Embryonic facial prominence (tissue), 1 donor: ENCODE measurements at regions not wholly inside any gene's neighbourhood (a gene's known extent, or its start where the extent isn't known, plus 50 kb on each side); places are given as distances from the start of the nearest gene placed in this dataset.

Source experiments
- DNase-seq: peaks from one replicate; pipeline ENCODE4 v3.0.0-alpha.2; 2016; ENCODE audit errors: extremely low spot score

GRCh38 chrX:39730662-39731329 lies 367.0 kb downstream of the BCOR start:
- peak; percentile 27 for DNase-seq

DNA sequence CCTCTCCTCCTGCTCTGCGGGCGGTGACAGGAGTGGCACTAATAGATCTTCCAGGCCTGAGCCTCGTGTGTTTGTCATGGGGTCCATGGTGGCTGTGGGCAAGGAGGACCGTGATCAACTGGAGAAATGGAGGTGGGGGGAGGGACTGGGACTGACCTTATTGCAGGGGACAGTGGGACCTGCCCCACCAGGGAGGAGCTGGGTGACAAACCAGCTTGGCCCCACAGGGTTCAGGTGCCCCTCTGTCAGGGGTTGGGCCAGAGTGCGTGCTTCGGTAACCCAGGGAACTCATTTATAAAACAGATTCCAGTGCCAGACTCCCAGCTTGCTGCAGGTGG lies 366.5 kb downstream of the BCOR start:
- no peak for DNase-seq

DNA sequence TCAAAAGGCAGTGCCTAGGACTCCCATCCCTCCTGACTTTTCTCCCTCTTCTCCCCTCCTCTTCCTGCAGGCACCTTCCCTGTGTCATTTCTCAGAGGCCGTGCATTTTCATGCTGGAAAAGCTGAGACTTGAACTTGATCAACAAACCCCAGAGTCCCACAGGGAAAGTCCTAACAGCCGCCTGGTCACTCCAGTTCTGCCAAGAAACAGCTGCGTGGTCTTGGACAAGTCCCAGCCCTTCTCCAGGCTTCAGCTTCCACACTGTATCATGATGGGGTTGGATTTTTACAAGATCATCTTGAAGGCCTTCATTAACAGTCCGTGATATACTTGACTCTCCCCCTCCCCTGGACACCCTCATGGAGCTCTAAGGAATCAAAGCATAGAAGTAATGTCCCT lies 366.0 kb downstream of the BCOR start:
- DNase-seq, result no peak

GRCh38 chrX:39733745-39734144 lies 364.0 kb downstream of the BCOR start:
- no peak for DNase-seq

GRCh38 chrX:39734174-39734776 lies 363.5 kb downstream of the BCOR start:
- no peak for DNase-seq

DNA sequence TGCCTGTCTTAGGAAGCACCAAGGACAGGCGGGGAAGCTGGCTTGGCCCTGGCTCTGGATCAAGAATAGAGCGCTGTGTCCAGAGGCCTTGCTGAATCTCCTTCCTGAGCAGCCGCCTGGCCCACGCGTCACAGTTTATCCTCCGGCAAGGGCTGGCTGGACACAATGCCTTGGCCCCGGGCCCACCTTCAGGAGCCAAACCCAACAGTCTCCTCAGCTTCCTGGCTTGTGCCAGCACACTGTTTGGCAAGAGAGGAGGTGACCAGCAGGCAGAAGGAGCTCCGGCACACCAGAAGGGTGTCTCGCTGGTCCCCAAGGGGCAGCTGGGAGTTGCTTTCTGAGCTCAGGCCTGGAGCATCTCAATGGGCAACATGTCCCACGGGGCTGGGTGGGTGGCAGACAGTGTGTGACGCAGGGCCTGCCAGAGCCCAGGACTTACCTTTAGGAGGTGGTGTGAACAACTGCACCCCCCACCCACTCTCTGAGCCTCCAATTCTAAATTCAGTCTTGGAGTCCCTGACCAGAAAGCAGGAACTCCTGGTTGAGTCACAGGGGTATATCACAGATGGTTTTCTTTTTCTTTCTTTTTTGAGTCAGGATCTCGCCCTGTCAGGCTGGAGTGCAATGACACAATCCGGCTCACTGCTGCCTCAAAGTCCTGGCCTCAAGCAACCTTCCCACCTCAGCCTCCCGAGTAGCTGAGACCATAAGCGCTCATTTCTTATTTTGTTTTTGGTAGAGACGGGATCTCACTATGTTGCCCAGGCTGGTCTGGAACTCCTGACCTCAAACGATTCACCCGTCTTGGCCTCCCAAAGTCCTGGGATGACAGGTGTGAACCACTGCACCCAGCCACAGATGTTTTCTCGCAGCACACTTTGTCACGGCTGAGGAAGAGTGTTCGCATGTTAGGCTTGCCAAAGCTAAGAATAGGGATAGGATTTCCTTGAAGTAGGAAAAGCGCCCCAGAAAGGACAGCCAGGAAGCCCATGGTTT lies 361.2 kb downstream of the BCOR start:
- no peak for DNase-seq

DNA sequence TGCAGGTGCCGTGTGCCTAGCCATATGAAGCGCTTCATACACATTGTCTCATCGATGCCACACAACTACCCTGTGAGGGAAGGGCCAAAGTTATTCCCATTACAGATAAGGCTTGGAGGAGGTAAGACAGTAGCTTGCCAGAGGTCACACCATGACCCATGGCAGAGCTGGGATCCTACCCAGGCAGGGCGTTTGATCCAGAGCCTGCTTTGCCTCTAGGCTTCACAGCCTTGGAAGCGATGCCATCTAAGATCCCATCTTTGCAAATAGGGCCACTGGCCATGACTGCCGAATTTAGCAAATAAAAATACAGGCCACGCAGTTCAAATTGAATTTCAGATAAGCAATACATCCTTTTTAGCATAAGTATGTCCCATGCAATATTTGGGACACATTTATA lies 358.2 kb downstream of the BCOR start:
- DNase-seq, result no peak

DNA sequence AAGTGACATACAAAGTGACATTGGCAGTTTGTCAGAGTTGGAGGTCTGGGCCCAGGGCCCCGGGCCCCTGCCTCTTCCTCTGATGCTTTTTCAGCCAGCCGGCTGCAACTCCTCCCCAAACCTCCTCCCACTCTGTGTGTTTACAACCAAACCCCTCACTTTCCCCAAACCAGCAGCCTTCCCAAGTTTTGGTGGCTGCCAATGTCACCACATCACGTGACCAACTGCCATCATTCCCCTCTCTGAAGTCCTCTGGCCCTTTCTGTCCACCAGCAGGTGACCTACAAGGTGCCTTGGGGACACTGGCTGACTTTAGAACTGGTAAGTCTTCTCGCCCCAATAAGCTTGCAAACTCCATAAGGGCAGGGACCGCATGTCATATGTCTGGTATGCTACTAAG lies 357.7 kb downstream of the BCOR start:
- no peak for DNase-seq

GRCh38 chrX:39741904-39742303 lies 355.9 kb downstream of the BCOR start:
- DNase-seq, result no peak

- no peak for DNase-seq
Measured at GRCh38 chrX:39745818-39746217, 351.9 kb downstream of the BCOR start.

GRCh38 chrX:39749135-39749534 lies 348.6 kb downstream of the BCOR start:
- no peak for DNase-seq

DNA sequence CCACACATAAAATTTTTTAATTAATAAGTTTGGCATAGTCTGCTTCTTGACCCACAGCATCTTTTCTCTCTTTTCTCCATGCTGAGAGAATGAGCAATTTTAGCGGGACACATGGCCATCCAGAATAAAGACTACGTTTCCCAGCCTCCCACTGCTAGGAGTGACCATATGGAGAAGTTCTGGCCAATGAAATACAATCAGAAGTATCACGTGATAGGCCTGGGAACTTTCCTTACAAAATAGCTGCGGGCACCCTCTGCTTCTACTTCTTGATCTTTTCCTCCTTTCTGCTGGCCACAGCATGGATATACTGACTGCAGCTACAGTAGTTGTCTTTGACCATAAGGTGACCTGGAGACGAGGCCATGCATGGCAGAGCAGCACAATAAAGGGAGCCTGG lies 348.0 kb downstream of the BCOR start:
- DNase-seq, result no peak

DNA sequence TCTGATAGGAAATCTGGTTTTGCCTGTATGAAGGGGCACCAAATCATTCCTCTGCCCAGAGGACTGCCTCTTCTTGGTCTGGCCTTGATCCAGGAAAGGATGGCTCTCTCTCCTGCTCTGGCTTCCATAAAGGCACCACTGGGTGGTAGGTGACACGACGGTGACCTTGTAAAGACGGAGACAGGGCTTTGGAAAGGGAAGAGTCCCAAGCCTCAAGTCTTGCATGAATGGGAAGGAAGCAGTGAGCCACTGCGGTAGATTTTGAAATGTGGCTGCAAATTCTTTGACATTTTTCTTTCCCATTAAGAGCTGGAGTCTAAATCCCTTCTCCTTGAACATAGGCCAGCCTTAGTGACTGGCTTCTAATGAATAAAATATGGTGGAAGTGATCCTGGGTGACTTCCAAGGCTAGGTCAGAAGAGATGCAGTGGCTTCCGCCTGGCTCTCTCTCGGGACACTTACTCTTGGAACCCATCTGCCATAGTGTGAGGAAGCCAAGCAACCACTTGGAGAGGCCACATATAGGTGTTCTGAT lies 347.4 kb downstream of the BCOR start:
- DNase-seq, result no peak

DNA sequence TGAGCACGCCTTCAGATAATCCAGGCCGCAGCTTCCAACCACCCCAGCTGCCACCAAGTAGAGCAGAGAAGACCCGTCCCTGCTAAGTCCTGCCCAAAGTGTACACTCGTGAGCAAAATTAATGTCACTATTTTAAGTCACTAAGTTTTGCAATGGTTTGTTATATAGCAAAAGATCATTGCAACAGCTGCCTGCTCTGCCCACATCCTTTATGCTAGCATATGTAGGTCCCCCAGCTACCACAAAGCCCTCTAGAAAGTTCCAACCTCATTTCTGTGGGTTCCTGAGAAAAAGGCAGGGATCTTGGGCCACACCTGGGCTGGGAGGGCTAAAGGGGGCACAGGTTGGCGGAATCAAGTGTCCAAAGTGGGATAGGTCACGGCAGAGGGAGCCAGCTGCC lies 346.9 kb downstream of the BCOR start:
- no peak for DNase-seq

GRCh38 chrX:39752815-39753214 lies 344.9 kb downstream of the BCOR start:
- no peak for DNase-seq

DNA sequence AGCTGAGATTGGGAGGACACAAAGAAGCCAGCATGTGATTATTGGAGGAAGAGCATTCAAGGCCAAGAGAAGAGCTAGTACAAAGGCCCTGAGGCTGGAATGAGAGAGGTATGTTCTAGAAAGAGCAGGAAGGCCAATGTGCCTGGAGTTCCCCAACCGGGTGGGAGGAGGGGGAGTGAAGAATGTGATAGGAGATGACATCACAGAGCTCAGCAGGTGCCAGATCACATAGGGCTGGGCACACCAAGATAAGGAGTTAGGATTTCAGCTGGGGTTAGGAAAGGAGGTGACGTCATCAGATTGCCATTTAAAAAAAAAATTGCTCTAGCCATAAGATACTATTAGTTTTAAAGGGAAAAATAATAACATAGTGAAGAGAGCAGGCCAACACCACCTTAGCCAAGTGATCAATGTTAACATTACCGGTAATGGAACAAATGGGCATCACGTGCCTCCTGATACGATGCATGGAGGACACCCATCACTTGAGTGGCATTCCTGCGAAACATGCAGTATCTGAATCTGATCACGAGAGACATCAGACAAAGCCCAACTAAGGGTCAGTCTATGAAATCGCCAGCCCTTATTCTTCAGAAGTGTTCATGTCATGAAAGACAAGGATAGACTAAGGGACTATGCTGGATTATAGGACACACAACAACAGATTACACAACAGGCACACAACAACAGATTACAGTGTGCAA lies 344.3 kb downstream of the BCOR start:
- no peak for DNase-seq

- DNase-seq, result no peak
Measured at GRCh38 chrX:39755143-39756032, 342.4 kb downstream of the BCOR start.

DNA sequence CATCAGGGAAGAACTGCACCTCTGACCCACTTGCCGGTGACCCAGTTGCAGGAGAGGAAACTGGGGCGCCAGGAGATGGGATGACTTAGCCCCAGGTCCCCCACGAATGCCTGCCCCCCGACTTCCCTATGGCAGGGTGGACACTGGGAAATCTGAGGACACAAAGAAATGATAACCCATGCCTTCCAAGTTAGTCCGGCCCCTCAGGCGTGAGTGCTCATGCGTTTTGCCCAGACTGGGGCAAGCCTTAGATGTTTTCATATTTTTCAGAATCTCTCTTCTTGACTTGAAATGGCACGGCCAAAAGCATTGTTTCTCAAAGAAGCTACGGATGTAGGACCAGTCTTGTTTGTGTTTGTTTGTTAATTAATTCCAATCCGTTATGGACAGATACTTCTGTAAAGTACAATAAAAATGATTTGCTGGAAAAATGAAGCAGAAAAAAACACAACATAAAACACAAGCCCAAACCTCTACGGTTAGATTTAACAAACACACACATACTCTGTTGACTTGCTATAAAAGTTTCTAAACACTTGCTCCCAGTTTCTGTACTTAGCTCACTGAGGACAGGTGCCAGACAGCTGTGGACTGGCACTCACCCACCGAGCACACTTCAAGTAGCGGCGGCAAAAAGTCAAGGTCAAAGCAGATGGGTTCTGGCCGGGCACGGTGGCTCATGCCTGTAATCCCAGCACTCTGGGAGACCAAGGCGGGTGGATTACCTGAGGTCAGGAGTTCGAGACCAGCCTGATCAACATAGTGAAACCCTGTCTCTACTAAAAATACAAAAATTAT lies 341.5 kb downstream of the BCOR start:
- no peak for DNase-seq

DNA sequence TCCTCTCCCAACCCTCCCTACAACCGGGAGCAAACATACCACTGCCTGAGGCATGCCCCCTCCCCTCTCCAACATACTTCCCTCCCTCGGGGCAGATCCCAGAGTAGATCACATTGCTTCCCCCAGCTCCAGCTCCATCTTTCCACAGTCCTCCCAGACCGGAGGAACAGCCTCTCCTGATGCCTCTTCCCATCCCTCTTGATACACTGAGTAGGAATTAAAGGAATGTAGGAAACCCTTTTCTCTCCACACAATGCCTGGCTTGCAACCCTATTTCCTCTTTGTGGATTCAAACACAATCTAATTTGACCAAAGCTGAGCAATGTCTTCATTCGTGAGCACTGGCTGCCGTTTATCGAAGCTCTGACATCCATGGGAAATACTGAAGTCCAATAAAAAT lies 339.8 kb downstream of the BCOR start:
- DNase-seq, result no peak
